GM08714 (cell line): ENCODE measurements at regions not wholly inside any gene's neighbourhood (a gene's known extent, or its start where the extent isn't known, plus 50 kb on each side); places are given as distances from the start of the nearest gene placed in this dataset.

ENCODE experiments used
- H3K4me3 ChIP-seq: fragments of 200-500 bp; sonication (Bioruptor generic); 2 replicates; pipeline ENCODE4 v1.5.1; 2014; ENCODE audit warnings: mild to moderate bottlenecking, low read length, inconsistent platforms
- ZNF274 ChIP-seq: IDR thresholded peaks from 2 replicates; pipeline ENCODE4 v1.6.1; 2012; ENCODE audit warnings: mild to moderate bottlenecking, low read depth, low read length

DNA sequence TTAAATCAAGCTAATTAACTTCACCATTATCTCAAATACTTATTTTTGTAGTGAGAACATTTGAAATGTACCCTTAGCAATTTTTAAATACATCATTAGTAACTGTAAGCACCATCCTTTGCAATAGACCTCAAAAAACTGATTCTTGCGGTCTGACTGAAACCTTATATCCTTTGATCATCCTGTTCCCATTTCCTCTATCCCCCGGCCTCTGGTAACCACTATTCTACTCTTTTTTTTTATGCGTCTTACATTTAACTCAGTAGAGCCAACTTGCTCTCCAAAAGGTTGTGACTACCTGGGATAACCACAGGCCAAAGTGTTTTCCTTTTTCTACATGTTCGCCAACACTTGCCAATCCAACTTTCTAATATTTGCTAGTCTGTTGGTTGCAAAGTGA lies 106.1 kb downstream of the IRX1 start:
- no peak overlapping the region for H3K4me3 ChIP-seq
- TF ChIP-seq ZNF274: no peak

DNA sequence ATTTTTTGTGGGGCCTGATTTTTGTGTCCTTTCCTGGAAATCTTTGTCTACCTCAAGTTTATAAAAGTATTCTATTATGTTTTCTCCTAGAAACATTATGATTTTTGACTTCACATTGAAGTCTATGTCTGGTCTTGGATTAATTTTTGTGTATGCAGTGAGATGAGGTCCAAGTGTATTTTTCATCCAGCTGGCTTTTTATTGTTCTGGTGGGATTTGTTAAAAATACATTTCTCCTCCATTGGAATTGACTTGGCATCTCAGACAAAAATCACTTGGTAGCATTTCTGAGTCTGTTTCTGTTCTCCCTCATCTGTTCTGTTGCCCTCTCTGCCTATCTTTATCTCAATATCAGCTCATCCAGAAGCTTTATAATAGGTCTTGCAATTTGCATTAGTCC lies 109.0 kb downstream of the IRX1 start:
- no peak for TF ChIP-seq ZNF274
- H3K4me3 ChIP-seq: no peak overlapping the region

DNA sequence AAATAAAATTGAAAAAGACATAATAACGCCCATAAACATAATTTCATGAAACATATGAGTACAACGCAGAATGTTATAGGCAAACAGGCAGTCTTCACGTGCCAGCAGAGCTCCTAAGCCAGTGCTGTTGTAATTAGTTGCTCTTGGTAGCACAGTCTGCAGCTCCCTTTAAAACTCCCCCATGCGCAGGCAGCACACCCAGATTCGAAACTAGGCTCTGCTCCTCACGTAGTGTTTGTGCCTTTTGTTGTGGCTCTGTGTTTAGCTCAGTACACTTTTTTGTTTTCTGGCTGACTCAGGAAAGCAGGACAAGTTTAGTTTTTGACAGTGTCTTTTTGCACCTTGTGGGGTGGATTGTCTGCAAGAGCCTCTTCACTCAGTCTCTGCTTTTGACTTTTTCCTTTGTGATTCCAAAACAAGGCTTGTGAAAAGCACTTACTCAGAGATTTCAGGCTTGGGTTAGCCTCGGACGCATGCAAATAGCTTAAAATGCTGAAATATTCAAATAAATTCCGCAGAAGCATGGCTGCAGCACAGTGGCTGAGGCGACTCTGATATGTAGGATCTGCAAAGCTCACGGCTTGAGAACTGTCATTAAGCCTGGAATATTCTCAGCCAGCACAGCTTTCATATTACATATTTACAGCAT lies 113.6 kb downstream of the IRX1 start:
- no peak overlapping the region for H3K4me3 ChIP-seq
- TF ChIP-seq ZNF274: no peak

DNA sequence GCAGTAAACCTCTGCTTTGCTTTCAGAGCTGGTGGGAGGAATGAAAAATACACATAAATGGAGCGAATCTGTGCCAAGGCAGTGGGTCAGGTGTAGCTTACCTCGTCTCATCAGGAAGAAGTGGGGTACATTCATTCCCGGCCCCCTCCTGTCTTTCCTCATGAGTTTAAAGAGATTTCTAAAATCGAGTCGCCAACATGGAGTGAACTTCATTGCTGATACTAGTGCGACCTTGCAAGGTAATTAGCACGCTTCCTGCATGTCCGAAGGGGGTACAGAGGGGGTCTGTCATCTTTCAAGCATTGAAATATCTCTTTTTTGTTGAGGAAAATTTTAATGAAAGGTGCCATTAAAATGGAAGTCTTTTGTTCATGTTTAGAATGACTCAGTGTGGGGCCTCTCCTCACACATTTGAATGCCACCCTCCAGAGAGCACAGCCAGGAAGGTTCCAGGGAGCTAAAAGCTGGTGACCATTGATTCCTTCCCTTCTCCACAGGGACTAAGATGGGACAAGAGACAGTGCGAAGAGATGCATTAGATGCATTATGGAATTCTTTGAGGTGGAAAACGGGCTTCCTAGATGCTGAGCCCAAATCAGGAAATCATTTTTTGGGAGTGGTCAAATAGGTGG lies 114.2 kb downstream of the IRX1 start:
- H3K4me3 ChIP-seq: no peak overlapping the region
- TF ChIP-seq ZNF274: no peak

- H3K4me3 ChIP-seq: no peak overlapping the region
- TF ChIP-seq ZNF274: no peak
These were observed 119.4 kb downstream of the IRX1 start for GRCh38 chr5:3715062-3715461.

DNA sequence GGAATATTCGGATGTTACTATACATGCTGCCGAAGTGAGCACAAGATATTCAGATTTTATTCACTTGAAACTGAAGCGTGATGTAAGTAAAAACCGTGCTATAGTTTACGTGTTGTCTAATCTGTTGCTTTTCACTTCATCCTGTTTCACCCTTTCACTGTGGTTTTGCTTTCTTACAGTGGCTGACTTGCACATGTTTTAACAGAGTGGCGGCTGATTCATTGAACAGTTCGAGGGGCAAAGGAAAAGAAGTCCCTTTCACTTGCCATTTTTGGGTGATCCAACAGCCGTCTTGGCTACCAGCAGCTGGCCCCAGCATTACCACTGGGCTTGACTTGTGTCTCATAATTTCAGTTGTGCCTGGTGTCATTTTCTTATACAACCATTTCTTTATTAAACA lies 134.0 kb downstream of the IRX1 start:
- TF ChIP-seq ZNF274: no peak
- no peak overlapping the region for H3K4me3 ChIP-seq

- no peak overlapping the region for H3K4me3 ChIP-seq
- no peak for TF ChIP-seq ZNF274
These were observed 139.0 kb downstream of the IRX1 start for GRCh38 chr5:3734632-3735031.

DNA sequence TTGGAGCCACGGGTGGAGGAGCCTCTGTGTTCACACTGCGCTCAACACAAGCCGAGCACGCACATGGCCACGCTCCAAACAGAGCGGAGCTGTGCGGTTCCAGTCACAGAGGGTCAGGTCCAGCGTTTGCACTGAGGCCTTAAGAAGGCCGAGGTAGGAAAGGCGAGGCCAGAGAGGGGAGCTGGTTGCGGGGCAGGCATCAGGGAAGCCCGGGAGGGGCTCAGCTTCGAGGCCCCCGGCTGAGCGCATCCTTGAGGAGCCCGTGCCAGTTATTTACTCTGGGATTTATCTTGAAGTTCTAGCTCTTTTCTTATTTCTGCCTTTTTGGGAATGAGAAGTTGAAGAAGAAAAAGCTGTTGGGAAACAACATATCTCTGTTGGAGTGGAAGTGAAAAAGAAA lies 140.8 kb downstream of the IRX1 start:
- TF ChIP-seq ZNF274: no peak
- H3K4me3 ChIP-seq: no peak overlapping the region

- no peak for TF ChIP-seq ZNF274
- no peak overlapping the region for H3K4me3 ChIP-seq
These were observed 141.3 kb downstream of the IRX1 start for GRCh38 chr5:3736926-3737325.

DNA sequence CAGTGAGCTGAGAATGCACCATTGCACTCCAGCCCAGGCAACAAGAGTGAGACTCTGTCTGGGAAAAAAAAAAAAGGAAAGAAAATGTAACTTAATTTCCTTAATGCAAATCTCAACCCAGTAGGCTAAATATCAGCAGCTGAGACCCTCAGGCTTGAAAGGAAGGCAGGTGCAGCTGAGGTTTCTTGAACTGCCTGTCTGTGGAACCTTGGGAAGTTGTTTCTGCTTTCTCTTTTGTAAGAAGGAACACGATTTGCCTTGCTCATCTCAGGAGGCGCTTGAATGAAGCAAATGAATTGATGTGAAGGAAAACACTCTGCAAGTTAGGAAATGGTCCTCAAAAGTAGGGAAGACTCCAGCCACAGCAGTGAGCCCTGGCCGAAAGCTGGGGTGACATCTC lies 143.3 kb downstream of the IRX1 start:
- TF ChIP-seq ZNF274: no peak
- H3K4me3 ChIP-seq: no peak overlapping the region

DNA sequence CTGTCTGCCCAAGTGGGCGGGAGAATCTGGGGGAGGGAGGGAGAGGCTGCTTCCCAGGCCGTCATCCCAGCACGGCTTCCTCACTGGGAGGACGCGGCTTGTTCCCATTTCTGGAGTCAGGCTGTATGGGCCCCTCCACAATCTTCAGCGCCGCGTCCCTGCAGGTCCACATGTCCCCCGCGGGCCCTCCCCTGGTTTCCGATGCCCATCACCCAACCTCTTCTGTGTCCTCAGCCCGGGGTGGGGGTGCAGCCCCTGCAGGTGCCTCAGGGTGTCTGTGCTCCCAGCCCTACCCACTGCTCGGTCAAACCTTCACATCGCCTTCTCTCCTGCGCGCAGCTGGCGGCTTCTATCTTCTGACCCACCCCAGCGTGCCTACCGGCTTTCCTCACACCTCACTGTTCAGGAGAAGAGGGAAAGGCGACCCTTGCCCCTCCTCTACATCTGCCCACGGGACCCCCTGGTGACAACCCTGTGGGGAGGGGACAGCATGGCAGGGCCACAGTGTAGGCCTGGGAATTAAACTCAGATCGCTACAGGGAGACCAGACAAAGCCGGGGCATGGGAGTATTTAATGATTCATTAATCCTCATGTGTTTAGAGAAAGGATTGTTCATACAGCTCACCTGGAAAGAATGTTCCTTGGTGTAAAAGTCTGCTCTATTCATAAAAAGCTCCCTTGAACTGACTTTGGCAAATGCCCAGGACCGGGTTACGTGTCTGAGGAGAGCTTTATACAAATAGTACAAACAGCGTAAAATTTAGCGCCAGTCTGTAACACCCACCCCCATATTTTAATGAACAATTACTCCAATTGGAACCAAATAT lies 145.1 kb downstream of the IRX1 start:
- no peak overlapping the region for H3K4me3 ChIP-seq
- no peak for TF ChIP-seq ZNF274

- H3K4me3 ChIP-seq: no peak overlapping the region
- no peak for TF ChIP-seq ZNF274
These were observed 145.7 kb downstream of the IRX1 start for GRCh38 chr5:3741374-3741770.

GRCh38 chr5:3742750-3743149 lies 147.1 kb downstream of the IRX1 start:
- TF ChIP-seq ZNF274: no peak
- H3K4me3 ChIP-seq: no peak overlapping the region

DNA sequence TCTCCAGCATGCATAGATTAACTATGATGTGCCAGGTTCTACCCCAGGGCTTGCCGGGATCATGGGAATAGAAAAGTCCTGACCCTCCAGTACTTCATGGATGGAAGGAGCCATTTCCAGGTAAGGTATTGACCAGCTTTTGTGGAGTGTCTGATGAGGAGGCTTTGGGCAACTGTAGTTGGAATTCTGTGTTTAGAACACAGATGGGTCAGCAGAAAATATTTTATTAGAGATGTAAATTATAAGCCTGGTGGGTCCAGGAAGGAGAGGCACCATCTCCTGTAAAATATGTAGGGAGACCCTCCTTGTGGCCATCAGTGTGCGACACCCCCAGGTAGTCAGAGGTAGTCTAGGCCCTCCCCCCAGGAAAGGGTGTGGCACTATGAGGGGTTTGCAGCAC lies 156.2 kb downstream of the IRX1 start:
- no peak for TF ChIP-seq ZNF274
- H3K4me3 ChIP-seq: no peak overlapping the region

DNA sequence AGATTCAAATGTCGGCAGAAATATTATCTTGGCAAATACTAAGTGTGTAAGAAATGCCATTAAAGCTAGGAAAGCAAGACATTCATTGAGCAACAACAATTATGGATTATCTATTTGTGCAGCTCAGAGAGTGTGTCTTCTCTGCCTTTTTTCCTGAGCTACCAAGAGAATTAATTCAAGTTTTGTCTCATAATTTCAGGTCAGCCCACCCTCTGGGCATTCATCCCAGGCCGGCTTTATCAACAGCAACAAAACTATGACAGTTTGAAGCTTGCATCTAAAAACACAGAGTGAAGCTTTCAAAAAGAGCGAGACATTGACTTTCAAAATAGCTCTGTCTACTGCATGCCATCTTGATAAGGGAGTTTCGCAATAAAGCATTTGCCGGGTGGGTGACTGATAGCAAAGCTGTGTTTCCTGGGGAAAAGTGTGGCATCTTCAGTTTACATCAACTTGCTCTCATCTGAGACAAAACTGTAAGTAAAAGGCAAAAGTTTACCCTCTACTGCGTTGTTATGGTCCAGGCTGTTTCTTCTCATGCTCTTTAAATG lies 182.4 kb downstream of the IRX1 start:
- no peak for TF ChIP-seq ZNF274

More for the DNA sequence above, 182.4 kb downstream of the IRX1 start:
- H3K4me3 ChIP-seq: no peak overlapping the region
